Body of pancreas (tissue), 4 donors: ENCODE measurements at regions not wholly inside any gene's neighbourhood (a gene's known extent, or its start where the extent isn't known, plus 50 kb on each side); places are given as distances from the start of the nearest gene placed in this dataset.

Source experiments
- ATAC-seq: fragments of 150-250 bp; one replicate; pipeline ENCODE4 v1.9.1; 2016
- DNase-seq, 4 donors: peaks; one replicate each; pipeline ENCODE4 v3.0.0-alpha.2; 2019
- H3K27ac ChIP-seq, 4 donors: fragments of 200-600 bp; sonication (generic); 1 replicate in 3 of 4; 2 replicates in 1 of 4; pipeline versions ENCODE4 v1.5.1 to v1.6.1; 2016 to 2019; ENCODE audit warnings: mild to moderate bottlenecking in 1 of 4, mixed read lengths in 1 of 4, moderate library complexity in 1 of 4
- H3K27me3 ChIP-seq, 2 donors: fragments of 200-600 bp; sonication (generic); one replicate each; pipeline ENCODE4 v1.6.0; 2016; ENCODE audit warnings: mild to moderate bottlenecking in 1 of 2
- H3K36me3 ChIP-seq, 2 donors: fragments of 200-600 bp; sonication (generic); replicated peaks in 1 of 2; 2 replicates each; pipeline ENCODE4 v1.5.1; 2016; ENCODE audit warnings: low read depth in 2 of 2; ENCODE audit not compliant: insufficient read depth in 1 of 2
- H3K4me1 ChIP-seq: fragments of 200-600 bp; sonication (generic); one replicate; pipeline ENCODE4 v1.6.0; 2016
- H3K4me3 ChIP-seq, 2 donors: fragments of 200-600 bp; sonication (generic); 1 replicate in 1 of 2; 2 replicates in 1 of 2; pipeline ENCODE4 v1.5.1; 2016 to 2019
- H3K9me3 ChIP-seq, 3 donors: fragments of 200-600 bp; sonication (generic); 1 replicate in 2 of 3; 2 replicates in 1 of 3; pipeline ENCODE4 v1.5.1; 2016
- CTCF ChIP-seq, 7 experiments: fragments of 450-650 bp in 4 of 7; fragments of 200-600 bp in 3 of 7; sonication (generic) in 3 of 7; IDR thresholded peaks; one replicate each; pipeline ENCODE4 v1.5.1; 2016 to 2019; ENCODE audit warnings: antibody characterized with exemption in 7 of 7
- POLR2A ChIP-seq, 3 donors: fragments of 450-650 bp; IDR thresholded peaks; one replicate each; pipeline ENCODE4 v1.6.1; 2016; ENCODE audit warnings: antibody characterized with exemption in 3 of 3, mild to moderate bottlenecking in 2 of 3
- WGBS, 2 donors: methylation state at CpG; one replicate each; pipeline ENCODE4 v1.1.5; 2017; 5-methylcytosine and 5-hydroxymethylcytosine counted together
- intact Hi-C: fragments of 100-400 bp; cut with DNase I; formaldehyde crosslinking; loops from one replicate; pipeline ENCODE4 v1.15.1; 2023

GRCh38 chrX:145881175-145881995 is 63.8 kb downstream of the SLITRK2 start:
- TF ChIP-seq CTCF (IDR thresholded peaks at IDR 0.05): no peak
- no peak for TF ChIP-seq POLR2A (IDR thresholded peaks at IDR 0.05)

GRCh38 chrX:145886469-145886868 is 68.8 kb downstream of the SLITRK2 start:
- H3K9me3 ChIP-seq: no peaks in the 10 kb centered on the region
- TF ChIP-seq POLR2A (IDR thresholded peaks at IDR 0.05) (no peak), CTCF (IDR thresholded peaks at IDR 0.05) (no peak)
- no peak overlapping the region for H3K27ac ChIP-seq
- H3K27me3 ChIP-seq: no peaks in the 10 kb centered on the region
- no peaks in the 10 kb centered on the region for H3K4me1 ChIP-seq
- DNase-seq: no peak
- no peaks in the 10 kb centered on the region for H3K36me3 ChIP-seq
- WGBS, 2 donors: 42 to 60% methylated on average over 1 of the region's 1 CpG
- no peak for ATAC-seq
- H3K4me3 ChIP-seq: no peak overlapping the region
- intact Hi-C loops: no loop called here

More at GRCh38 chrX:145881175-145881995, 63.8 kb downstream of the SLITRK2 start:
- Histone ChIP-seq H3K9me3 (no peaks in the 10 kb centered on the region), H3K4me1 (no peaks in the 10 kb centered on the region), H3K27me3 (no peaks in the 10 kb centered on the region), H3K36me3 (no peaks in the 10 kb centered on the region), H3K4me3 (no peak overlapping the region), H3K27ac (no peak overlapping the region)
- DNase-seq (no peak), ATAC-seq (no peak)
- WGBS, 2 donors: 68 to 69% methylated on average over 13 of the region's 14 CpGs
- intact Hi-C loops: no loop called here

GRCh38 chrX:145910017-145910416 is 92.4 kb downstream of the SLITRK2 start:
- no peaks in the 10 kb centered on the region for H3K9me3 ChIP-seq
- TF ChIP-seq CTCF (IDR thresholded peaks at IDR 0.05) (peak in 2 of 7 experiments; percentile 4), POLR2A (IDR thresholded peaks at IDR 0.05) (no peak)
- H3K27ac ChIP-seq: no peak overlapping the region
- no peak overlapping the region for H3K4me3 ChIP-seq
- intact Hi-C loops: no loop called here
- 79 to 85% methylated on average over 3 of the region's 3 CpGs for WGBS, 2 donors
- no peak for DNase-seq
- no peaks in the 10 kb centered on the region for H3K4me1 ChIP-seq
- no peaks in the 10 kb centered on the region for H3K36me3 ChIP-seq
- no peaks in the 10 kb centered on the region for H3K27me3 ChIP-seq
- no peak for ATAC-seq

- H3K4me1 ChIP-seq: no peaks in the 10 kb centered on the region
- intact Hi-C loops: no loop called here
- no peak overlapping the region for H3K27ac ChIP-seq
- H3K4me3 ChIP-seq: no peak overlapping the region
- no peaks in the 10 kb centered on the region for H3K9me3 ChIP-seq
- ATAC-seq (no peak), DNase-seq (no peak)
- no peak for TF ChIP-seq POLR2A (IDR thresholded peaks at IDR 0.05)
- TF ChIP-seq CTCF (IDR thresholded peaks at IDR 0.05): no peak
- no peaks in the 10 kb centered on the region for H3K27me3 ChIP-seq
- H3K36me3 ChIP-seq: no peaks in the 10 kb centered on the region
Measured at GRCh38 chrX:145919400-145919799, 101.8 kb downstream of the SLITRK2 start.

- no peaks in the 10 kb centered on the region for H3K9me3 ChIP-seq
- no peak overlapping the region for H3K27ac ChIP-seq
- H3K27me3 ChIP-seq: no peaks in the 10 kb centered on the region
- no peak for ATAC-seq
- no peaks in the 10 kb centered on the region for H3K36me3 ChIP-seq
- no peak overlapping the region for H3K4me3 ChIP-seq
- TF ChIP-seq CTCF (IDR thresholded peaks at IDR 0.05) (no peak), POLR2A (IDR thresholded peaks at IDR 0.05) (no peak)
- intact Hi-C loops: no loop called here
- WGBS, 2 donors: 97% methylated on average over 3 of the region's 4 CpGs; no CpG with 5 or more reads in 1 of the 2 donors
- no peaks in the 10 kb centered on the region for H3K4me1 ChIP-seq
- no peak for DNase-seq
Measured at GRCh38 chrX:145923376-145923775, 105.7 kb downstream of the SLITRK2 start.
